ENCODE measurements at regions not wholly inside any gene's neighbourhood (a gene's known extent, or its start where the extent isn't known, plus 50 kb on each side); places are given as distances from the start of the nearest gene placed in this dataset.
A peak's percentile ranks its signal among the peaks of the same experiment; 100 is the strongest.

GRCh38 chr7:45235905-45236304 lies 78.3 kb downstream of the RAMP3 start:
- DNase-seq = no peak

- DNase-seq = no peak
These were observed 79.1 kb downstream of the RAMP3 start for GRCh38 chr7:45236666-45237065.

- no peak for DNase-seq
These were observed 80.3 kb downstream of the RAMP3 start for GRCh38 chr7:45237788-45238461.

GRCh38 chr7:45238806-45239205 lies 81.2 kb downstream of the RAMP3 start:
- DNase-seq = no peak

- no peak for DNase-seq
These were observed 81.9 kb downstream of the RAMP3 start for GRCh38 chr7:45239486-45239885.

GRCh38 chr7:45240273-45240771 lies 82.7 kb downstream of the RAMP3 start:
- no peak for DNase-seq

GRCh38 chr7:45240926-45241325 lies 83.3 kb downstream of the RAMP3 start:
- DNase-seq = no peak

GRCh38 chr7:45241339-45242109 lies 83.9 kb downstream of the RAMP3 start:
- no peak for DNase-seq

- no peak for DNase-seq
These were observed 84.7 kb downstream of the RAMP3 start for GRCh38 chr7:45242261-45242660.

GRCh38 chr7:45242698-45243097 lies 85.1 kb downstream of the RAMP3 start:
- DNase-seq = no peak

GRCh38 chr7:45244981-45245380 lies 87.4 kb downstream of the RAMP3 start:
- no peak for DNase-seq

GRCh38 chr7:45246339-45246738 lies 88.7 kb downstream of the RAMP3 start:
- DNase-seq = no peak

- DNase-seq = no peak
These were observed 94.7 kb downstream of the RAMP3 start for GRCh38 chr7:45252248-45252647.

GRCh38 chr7:45252857-45253256 lies 95.3 kb downstream of the RAMP3 start:
- DNase-seq = no peak

- no peak for DNase-seq
These were observed 95.8 kb downstream of the RAMP3 start for GRCh38 chr7:45253368-45253767.

GRCh38 chr7:45255187-45255586 lies 97.6 kb downstream of the RAMP3 start:
- DNase-seq = no peak

- no peak for DNase-seq
These were observed 98.7 kb downstream of the RAMP3 start for GRCh38 chr7:45256309-45256708.

- no peak for DNase-seq
These were observed 99.2 kb downstream of the RAMP3 start for GRCh38 chr7:45256775-45257174.

GRCh38 chr7:45257284-45257683 lies 99.7 kb downstream of the RAMP3 start:
- DNase-seq = no peak

- DNase-seq = no peak
These were observed 101.1 kb downstream of the RAMP3 start for GRCh38 chr7:45258533-45259226.

- DNase-seq = no peak
These were observed 101.6 kb downstream of the RAMP3 start for GRCh38 chr7:45259227-45259596.

- peak; percentile 75 for DNase-seq
These were observed 102.5 kb downstream of the RAMP3 start for GRCh38 chr7:45259966-45260646.

- no peak for DNase-seq
These were observed 109.7 kb downstream of the RAMP3 start for GRCh38 chr7:45267262-45267661.
